GM21737 (cell line): ENCODE measurements at regions not wholly inside any gene's neighbourhood (a gene's known extent, or its start where the extent isn't known, plus 50 kb on each side); places are given as distances from the start of the nearest gene placed in this dataset.

ENCODE experiments used
- ATAC-seq: cut with Tn5 transposase; IDR thresholded peaks from one replicate; pipeline ENCODE4 v1.9.1; 2021; ENCODE audit warnings: mild to moderate bottlenecking, moderate library complexity; ENCODE audit not compliant: unreplicated experiment

- no peak for ATAC-seq
Measured at GRCh38 chr4:125140966-125141495, 173.7 kb upstream of the FAT4 start.

GRCh38 chr4:125135652-125136051 is 179.1 kb upstream of the FAT4 start:
- no peak for ATAC-seq

- ATAC-seq = no peak
Measured at GRCh38 chr4:125132729-125133128, 182.0 kb upstream of the FAT4 start.

DNA sequence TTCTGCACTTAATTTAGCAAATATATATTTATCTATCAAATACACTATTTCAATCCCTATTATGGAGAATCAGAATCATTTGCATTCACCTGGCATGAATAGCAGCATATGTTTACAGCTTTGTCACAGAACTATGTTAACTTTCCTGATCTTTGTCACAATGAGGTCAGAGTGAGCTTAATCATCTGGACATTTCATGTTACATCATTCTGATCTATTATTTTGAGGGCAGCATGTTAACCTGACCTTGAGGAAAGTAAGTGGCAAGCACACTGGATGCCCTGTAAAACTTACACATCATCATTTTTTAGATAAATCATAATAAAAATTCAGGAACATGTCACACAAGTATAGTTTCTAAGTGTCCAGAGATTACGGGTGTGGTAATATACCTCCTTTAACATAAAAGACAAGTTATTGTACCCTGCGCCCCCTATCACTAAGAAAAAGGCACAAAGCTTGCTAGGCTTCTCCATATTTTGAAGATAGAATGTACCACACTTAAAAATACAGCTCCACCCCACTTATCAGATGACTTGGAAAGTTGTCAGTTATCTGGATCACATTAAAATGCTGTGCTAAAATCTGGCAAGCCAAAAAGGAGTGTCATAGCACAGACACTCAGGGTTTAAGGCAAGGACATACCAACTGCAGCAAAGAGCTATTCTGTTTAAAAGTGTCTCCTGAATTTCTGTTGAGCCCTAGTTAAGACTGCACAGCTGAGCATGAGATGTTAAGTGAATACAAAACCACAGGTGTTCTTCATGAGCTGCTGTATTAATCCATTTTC is 182.7 kb upstream of the FAT4 start:
- ATAC-seq = no peak

DNA sequence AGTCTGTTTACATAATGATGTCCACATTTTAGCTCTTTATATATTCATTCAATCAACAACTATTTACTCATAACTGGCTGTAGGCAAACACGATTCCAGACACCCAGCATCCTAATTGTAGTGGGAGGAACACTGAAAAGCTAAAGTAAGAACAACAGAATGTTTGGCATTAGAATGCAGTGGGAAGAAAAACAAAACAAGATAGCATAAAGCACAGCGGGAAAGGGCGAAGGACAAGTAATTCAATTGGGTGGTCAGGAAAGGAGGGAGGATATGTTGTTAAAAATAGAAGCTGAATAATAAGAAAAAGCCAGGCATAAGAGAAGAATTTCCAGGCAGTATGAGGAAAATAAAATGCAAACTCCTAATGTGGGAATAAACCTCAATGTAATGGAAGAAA is 189.5 kb upstream of the FAT4 start:
- ATAC-seq = no peak

DNA sequence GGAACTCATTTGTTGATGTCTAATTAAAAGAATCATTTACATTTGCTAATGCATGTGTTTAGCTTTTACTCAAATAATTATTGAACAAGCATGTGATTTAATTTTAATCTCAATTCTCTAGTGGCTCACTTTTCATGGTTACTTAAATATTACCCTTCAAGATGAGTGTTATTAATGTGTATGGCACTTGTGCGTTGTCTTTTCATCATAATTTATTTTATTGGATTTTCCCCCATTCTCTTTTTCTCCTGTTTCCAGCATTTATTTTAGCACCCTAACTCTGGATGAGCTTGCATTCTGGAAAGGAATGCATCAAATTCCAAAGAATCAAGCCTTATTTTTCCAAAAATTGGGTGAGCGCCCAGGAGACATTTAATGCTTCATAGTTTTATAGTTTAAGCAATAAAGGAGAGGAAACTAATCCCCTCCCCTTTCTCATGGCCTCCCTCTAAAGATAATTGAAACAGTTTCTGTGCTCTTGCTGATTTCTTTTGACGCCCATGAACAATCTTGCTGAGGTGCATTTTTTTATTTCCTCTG is 191.1 kb upstream of the FAT4 start:
- ATAC-seq = no peak

DNA sequence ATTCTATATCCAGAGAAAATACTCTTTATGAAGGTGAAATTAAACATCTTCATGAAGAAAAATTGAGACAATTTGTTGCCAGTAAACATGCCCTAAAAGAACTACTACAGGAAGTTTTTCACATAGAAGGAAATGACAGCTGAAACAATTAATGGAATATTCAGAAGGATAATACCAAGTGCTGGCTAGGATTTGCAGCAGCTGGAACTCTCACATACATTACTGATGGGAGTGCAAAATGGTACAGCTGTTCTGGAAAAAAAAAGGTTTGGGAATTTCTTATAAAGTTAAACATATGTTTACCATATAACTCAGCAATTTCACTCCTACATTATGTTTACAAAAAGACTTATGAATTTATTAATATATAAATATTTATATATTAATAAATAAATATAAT is 193.2 kb upstream of the FAT4 start:
- no peak for ATAC-seq

- ATAC-seq = no peak
Measured at GRCh38 chr4:125116431-125116830, 198.3 kb upstream of the FAT4 start.

- ATAC-seq = no peak
Measured at GRCh38 chr4:125115941-125116340, 198.8 kb upstream of the FAT4 start.

DNA sequence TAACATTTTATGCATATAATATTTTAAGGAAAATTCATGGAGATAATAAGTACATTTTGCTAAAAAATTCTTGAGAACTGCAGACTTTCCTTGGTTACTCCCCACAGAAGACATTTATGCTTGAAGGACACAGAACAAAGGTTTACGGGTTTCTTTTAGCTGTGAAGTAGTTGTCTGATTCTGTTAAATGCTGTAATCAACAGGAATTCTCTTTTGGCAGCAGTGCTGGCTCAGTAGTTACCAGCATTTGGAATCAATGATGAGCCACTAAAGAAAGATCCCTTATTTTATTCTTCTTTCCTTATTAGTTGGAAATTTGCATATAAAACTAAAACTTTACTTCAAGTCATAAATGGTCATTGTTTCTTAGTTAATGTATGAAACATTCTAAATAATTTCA is 199.3 kb upstream of the FAT4 start:
- ATAC-seq = no peak

DNA sequence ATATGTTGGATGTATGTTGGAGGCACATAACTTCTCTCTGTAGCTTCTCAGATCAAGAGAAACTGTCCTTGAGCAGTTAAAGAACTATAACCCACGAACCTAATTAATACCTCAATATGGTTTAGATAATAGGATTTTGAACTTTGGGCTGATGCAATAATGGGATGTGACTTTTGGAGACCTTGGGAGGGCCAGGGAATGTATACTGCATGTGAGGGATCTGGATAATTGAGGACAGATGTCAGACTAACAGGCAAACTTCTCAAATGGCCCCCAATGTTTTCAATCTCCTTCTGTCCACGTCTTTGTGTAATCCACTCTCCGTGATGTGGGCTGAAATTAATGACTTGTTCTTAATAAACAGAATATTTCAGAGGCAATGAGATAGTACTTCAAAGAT is 202.2 kb upstream of the FAT4 start:
- no peak for ATAC-seq

DNA sequence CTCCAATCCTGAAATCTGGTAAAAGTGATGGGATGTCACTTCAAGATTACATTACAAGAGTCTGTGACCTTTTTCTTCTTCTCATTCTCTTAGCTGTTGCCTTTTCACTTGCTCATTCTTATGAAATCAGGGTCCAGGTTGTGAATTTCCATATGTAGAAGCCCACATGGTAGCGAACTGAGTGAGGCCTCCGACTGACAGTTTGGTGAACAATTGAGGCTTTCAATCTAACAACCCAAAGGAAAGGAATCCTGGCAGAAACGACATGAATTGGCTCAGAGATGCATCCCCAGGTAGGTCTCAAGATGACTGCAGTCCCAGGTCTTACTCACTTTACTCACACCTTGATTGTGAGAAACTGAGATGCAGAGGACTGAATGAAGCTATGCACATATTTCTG is 203.4 kb upstream of the FAT4 start:
- no peak for ATAC-seq

DNA sequence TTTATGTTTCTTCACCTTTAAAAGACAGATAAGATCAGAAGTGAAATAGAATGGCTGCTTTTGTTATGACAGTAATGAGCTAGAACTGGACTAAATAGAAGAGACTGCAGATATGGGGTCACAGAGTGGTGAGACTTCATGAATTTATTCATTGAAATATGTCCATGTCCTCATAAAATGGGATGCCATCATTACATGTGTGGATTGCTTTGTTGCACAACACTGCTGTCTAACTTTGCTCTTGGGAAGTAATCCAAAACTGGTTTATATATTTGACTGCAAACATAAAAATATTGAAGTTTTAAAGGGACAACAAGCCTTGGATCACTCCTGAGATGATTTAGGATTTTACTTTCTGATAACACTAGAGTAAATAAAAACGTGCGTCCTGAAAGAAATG is 209.2 kb upstream of the FAT4 start:
- no peak for ATAC-seq

- ATAC-seq = no peak
Measured at GRCh38 chr4:125104616-125105015, 210.1 kb upstream of the FAT4 start.

GRCh38 chr4:125101719-125102118 is 213.0 kb upstream of the FAT4 start:
- no peak for ATAC-seq

DNA sequence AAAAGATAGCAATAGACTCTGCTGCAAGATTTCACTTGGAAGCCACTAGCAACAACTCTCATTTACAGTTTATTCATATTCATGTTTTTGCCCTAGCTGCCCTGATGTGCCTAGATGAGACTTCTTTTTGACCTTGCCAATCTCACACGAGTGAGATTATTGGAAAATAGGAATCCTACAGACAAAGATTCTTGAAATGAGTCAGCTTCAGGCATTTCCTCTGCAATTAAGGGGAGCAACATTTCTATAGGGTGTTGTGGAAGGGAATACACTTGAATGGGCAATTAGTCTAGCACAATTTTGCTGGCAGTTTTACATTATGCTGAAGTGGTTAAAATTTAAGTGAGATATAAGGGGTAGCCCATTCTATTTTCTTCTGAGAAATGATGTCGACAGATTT is 217.0 kb upstream of the FAT4 start:
- ATAC-seq = no peak

DNA sequence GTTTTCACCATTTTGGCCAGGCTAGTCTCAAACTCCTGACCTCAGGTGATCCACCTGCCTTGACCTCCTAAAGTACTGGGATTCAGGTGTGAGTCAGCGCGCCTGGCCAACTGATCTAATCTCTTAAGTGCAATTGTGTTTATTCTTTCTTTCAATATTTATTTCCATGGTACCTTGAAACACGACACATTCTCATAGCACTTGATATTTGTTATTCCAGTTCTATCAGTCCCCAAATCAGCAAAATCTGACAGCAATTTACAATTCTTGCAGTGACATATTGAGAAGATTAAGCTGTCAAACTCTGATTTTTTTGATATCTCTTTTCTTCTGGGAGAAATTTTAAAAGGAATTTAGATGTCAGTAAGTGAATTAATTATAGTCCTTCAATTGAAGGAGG is 218.1 kb upstream of the FAT4 start:
- ATAC-seq = no peak

GRCh38 chr4:125091541-125091940 is 223.2 kb upstream of the FAT4 start:
- no peak for ATAC-seq

GRCh38 chr4:125091101-125091500 is 223.7 kb upstream of the FAT4 start:
- no peak for ATAC-seq

DNA sequence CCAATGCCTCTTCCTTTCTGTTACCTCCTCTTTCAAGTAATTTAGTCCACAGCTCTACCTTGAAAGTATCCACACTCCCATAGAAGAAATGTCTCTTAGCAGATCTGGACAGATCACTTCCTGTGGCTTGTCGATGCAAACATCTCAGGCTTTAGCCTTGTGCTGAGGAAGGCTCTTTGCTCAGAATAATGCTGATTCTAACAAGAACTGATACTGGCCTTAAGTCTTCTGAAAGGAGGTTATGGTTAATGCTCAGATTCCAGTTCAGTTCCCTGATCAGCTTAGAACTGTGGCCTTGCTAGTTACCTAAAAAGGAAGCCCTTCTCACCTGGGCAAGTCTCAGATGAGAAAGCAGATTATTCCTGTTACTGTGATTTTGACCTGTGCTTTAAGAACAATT is 230.1 kb upstream of the FAT4 start:
- ATAC-seq = no peak

GRCh38 chr4:125082729-125083417 is 231.9 kb upstream of the FAT4 start:
- no peak for ATAC-seq

DNA sequence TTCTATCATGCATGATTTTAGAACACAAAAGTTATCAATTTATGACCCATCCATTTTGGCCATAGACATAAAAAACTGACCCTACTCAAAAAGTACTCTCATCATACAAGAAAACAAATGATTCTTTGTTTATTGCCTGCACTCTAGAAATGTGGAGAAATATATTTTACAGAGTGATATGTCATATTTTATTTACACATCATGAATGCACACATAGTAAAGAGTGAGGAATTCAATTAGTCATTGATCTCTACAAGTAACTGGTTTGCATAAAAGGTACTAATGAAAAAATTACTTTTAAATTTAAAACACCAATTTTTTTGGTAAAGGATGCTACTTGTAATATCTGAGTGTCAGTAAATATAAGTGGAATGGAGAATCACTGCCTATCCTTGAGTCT is 242.5 kb upstream of the FAT4 start:
- ATAC-seq = no peak
